K562 (cell line): ENCODE measurements at regions not wholly inside any gene's neighbourhood (a gene's known extent, or its start where the extent isn't known, plus 50 kb on each side); places are given as distances from the start of the nearest gene placed in this dataset.

Experiments used
- CREB1 ChIP-seq, 2 experiments: sonication (generic) in 1 of 2; formaldehyde crosslinking in 1 of 2; IDR thresholded peaks; 2 replicates each; pipeline versions ENCODE4 v1.6.1 to v1.8.0; 2012 to 2022; ENCODE audit warnings: inconsistent platforms in 1 of 2, mild to moderate bottlenecking in 1 of 2, missing genetic modification reagents in 1 of 2, moderate library complexity in 1 of 2
- CTCF ChIP-seq, 3 experiments: IDR thresholded peaks in 2 of 3; conservative IDR thresholded peaks in 1 of 3; 2 replicates each; pipeline ENCODE4 v1.5.1; 2011 to 2012; ENCODE audit warnings: low read length in 3 of 3, mild to moderate bottlenecking in 3 of 3, control low read depth in 2 of 3, improper control_type of control experiment in 1 of 3, inconsistent platforms in 1 of 3, low read depth in 1 of 3, mixed read lengths in 1 of 3, moderate library complexity in 1 of 3; ENCODE audit not compliant: insufficient read depth in 2 of 3
- EZH2 ChIP-seq: IDR thresholded peaks from 2 replicates; pipeline ENCODE4 v1.6.1; 2012; ENCODE audit warnings: low read depth, mild to moderate bottlenecking, inconsistent platforms, low read length, borderline replicate concordance
- FOXJ3 ChIP-seq: sonication (generic); formaldehyde crosslinking; IDR thresholded peaks from 2 replicates; pipeline ENCODE4 v1.4.0; 2020; ENCODE audit warnings: mild to moderate bottlenecking, missing genetic modification reagents
- HDAC6 ChIP-seq: IDR thresholded peaks from 2 replicates; pipeline ENCODE4 v1.6.1; 2012; ENCODE audit warnings: low read depth, mild to moderate bottlenecking, control low read depth, inconsistent platforms, low read length, moderate library complexity
- HDGF ChIP-seq: fragments of 450-650 bp; IDR thresholded peaks from 2 replicates; pipeline ENCODE4 v1.6.1; 2016
- JUN ChIP-seq, 2 experiments: sonication (generic) in 1 of 2; formaldehyde crosslinking in 1 of 2; IDR thresholded peaks; 2 replicates each; pipeline versions ENCODE4 v1.6.1 to v1.8.0; 2012 to 2022; ENCODE audit warnings: borderline replicate concordance in 2 of 2, mild to moderate bottlenecking in 2 of 2, improper control_type of control experiment in 1 of 2, low read depth in 1 of 2, low read length in 1 of 2, missing genetic modification reagents in 1 of 2
- MLX ChIP-seq, 2 experiments: fragments of 450-650 bp in 1 of 2; sonication (generic) in 1 of 2; formaldehyde crosslinking; conservative IDR thresholded peaks; 2 replicates each; pipeline versions ENCODE4 v1.4.0 to v1.8.1; 2020 to 2022; ENCODE audit warnings: mild to moderate bottlenecking in 1 of 2, missing genetic modification reagents in 1 of 2
- NFYB ChIP-seq: IDR thresholded peaks from 2 replicates; pipeline ENCODE4 v1.6.1; 2011; ENCODE audit warnings: mild to moderate bottlenecking, moderate library complexity; ENCODE audit not compliant: insufficient read length; ENCODE audit errors: extremely low read depth
- PHB2 ChIP-seq: fragments of 450-650 bp; IDR thresholded peaks from 2 replicates; pipeline ENCODE4 v1.6.1; 2017; ENCODE audit warnings: low read depth
- POLR2A ChIP-seq: fragments of 450-650 bp; conservative IDR thresholded peaks from 2 replicates; pipeline ENCODE4 v1.6.1; 2016
- SMARCE1 ChIP-seq: fragments of 450-650 bp; IDR thresholded peaks from 2 replicates; pipeline ENCODE4 v1.7.1; 2016; ENCODE audit warnings: mild to moderate bottlenecking
- ZNF354B ChIP-seq: fragments of 250-450 bp; sonication (Bioruptor Pico); IDR thresholded peaks from 2 replicates; pipeline ENCODE4 v1.4.0; 2020

DNA sequence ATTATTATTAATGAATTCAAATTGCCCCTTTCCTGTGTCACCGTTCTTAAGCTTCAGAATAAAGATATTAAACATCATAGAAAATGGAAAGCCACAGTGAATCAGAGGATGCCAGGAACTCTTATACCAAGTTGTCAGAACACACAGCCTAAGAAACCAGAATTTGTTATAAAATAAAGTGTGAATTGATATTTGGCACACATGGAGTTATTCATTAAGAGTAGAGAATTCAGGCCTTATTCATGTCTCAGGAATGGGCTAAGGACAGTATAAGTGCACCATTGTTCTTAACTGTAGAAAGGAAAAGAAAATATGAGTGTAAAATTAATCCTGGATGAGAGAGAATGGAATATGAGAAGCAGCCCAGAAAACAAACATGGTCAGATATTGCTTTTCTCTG lies 86.7 kb upstream of the ATP8B1 start:
- no peak for TF ChIP-seq JUN (IDR thresholded peaks at IDR 0.05; ENCODE audit: borderline replicate concordance, low read depth, low read length)
- TF ChIP-seq JUN (CRISPR knock-in tag; IDR thresholded peaks at IDR 0.05; ENCODE audit: borderline replicate concordance), result no peak
- no peak for TF ChIP-seq NFYB
- no peak for TF ChIP-seq EZH2
- no peak for TF ChIP-seq CTCF (IDR thresholded peaks at IDR 0.05 in 2 of 3, conservative IDR thresholded peaks at IDR 0.05 in 1 of 3; ENCODE audit: insufficient read depth in 2 of 3, low read depth in 1 of 3, low read length in 3 of 3)
- no peak for TF ChIP-seq ZNF354B (CRISPR knock-in tag)
- TF ChIP-seq MLX (CRISPR knock-in tag; conservative IDR thresholded peaks at IDR 0.05), result no peak
- TF ChIP-seq HDAC6, result no peak
- TF ChIP-seq FOXJ3 (CRISPR knock-in tag), result no peak
- no peak for TF ChIP-seq PHB2
- TF ChIP-seq HDGF, result no peak
- TF ChIP-seq SMARCE1, result no peak
- TF ChIP-seq POLR2A, result no peak
- no peak for TF ChIP-seq CREB1 (IDR thresholded peaks at IDR 0.05)
- TF ChIP-seq CREB1 (CRISPR knock-in tag; IDR thresholded peaks at IDR 0.05), result no peak
